Uterus (tissue), 3 donors: ENCODE measurements at regions not wholly inside any gene's neighbourhood (a gene's known extent, or its start where the extent isn't known, plus 50 kb on each side); places are given as distances from the start of the nearest gene placed in this dataset.

Source experiments
- DNase-seq, 2 donors: peaks; one replicate each; pipeline ENCODE4 v3.0.0-alpha.2; 2019 to 2020
- H3K27ac ChIP-seq, 2 donors: fragments of 200-600 bp; sonication (generic); 1 replicate in 1 of 2; 2 replicates in 1 of 2; pipeline ENCODE4 v1.5.1; 2016 to 2018
- H3K27me3 ChIP-seq, 2 donors: fragments of 200-600 bp; sonication (generic); one replicate each; pipeline ENCODE4 v1.5.1; 2018 to 2019; ENCODE audit warnings: control low read depth in 1 of 2
- H3K36me3 ChIP-seq, 2 donors: fragments of 200-600 bp; sonication (generic); one replicate each; pipeline ENCODE4 v1.5.1; 2019; ENCODE audit warnings: control low read depth in 1 of 2
- H3K4me1 ChIP-seq, 2 donors: fragments of 200-600 bp; sonication (generic); one replicate each; pipeline ENCODE4 v1.5.1; 2018 to 2019; ENCODE audit warnings: control low read depth in 1 of 2
- H3K4me3 ChIP-seq, 2 donors: fragments of 200-600 bp; sonication (generic); 1 replicate in 1 of 2; 2 replicates in 1 of 2; pipeline ENCODE4 v1.5.1; 2018 to 2019; ENCODE audit warnings: mild to moderate bottlenecking in 1 of 2
- H3K9me3 ChIP-seq, 2 donors: fragments of 200-600 bp; sonication (generic); one replicate each; pipeline ENCODE4 v1.5.1; 2019; ENCODE audit warnings: control low read depth in 1 of 2
- POLR2A ChIP-seq, 2 donors: fragments of 450-650 bp; IDR thresholded peaks; one replicate each; pipeline ENCODE4 v1.6.1; 2016; ENCODE audit warnings: antibody characterized with exemption in 2 of 2, mild to moderate bottlenecking in 1 of 2, moderate library complexity in 1 of 2
- intact Hi-C: fragments of 100-400 bp; cut with DNase I; formaldehyde crosslinking; loops from one replicate; pipeline ENCODE4 v1.15.1; 2023; ENCODE audit warnings: low total_unique reads
- TF ChIP-seq, protein P1 (sequence below), 4 experiments: fragments of 200-600 bp in 2 of 4; fragments of 450-650 bp in 2 of 4; sonication (generic) in 2 of 4; IDR thresholded peaks; one replicate each; pipeline ENCODE4 v1.5.1; 2016 to 2019; ENCODE audit warnings: antibody characterized with exemption in 4 of 4, mild to moderate bottlenecking in 2 of 4, moderate library complexity in 1 of 4
- donor health status: DM: yes; HTN: yes; CAD: no.

DNA sequence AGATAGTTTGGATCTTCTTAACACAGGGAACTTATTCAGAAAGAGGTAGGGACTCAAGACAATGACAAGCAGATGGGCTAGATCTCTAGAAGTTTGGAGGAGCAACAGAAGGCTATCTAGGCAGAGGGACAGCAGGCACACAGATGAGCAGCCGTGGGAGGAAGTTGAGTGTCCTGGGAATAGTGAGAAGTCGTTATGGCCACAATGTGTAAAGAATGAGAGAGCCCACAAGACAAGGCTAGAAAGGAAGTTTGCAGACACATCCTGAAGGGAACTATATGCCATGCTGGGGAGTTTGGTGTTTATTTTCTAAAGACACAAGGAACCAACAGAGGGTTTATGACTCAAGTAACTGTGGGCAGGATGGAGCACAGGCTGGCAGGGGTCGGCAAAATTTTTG lies 160.6 kb downstream of the PALM2AKAP2 start:
- Histone ChIP-seq H3K27me3 (no peaks in the 10 kb centered on the region), H3K9me3 (no peaks in the 10 kb centered on the region), H3K27ac (no peak overlapping the region), H3K36me3 (no peaks in the 10 kb centered on the region), H3K4me3 (no peak overlapping the region), H3K4me1 (no peaks in the 10 kb centered on the region)
- intact Hi-C loops: no loop called here
- no peak for TF ChIP-seq POLR2A (IDR thresholded peaks at IDR 0.05)
- TF ChIP-seq, protein P1, sequence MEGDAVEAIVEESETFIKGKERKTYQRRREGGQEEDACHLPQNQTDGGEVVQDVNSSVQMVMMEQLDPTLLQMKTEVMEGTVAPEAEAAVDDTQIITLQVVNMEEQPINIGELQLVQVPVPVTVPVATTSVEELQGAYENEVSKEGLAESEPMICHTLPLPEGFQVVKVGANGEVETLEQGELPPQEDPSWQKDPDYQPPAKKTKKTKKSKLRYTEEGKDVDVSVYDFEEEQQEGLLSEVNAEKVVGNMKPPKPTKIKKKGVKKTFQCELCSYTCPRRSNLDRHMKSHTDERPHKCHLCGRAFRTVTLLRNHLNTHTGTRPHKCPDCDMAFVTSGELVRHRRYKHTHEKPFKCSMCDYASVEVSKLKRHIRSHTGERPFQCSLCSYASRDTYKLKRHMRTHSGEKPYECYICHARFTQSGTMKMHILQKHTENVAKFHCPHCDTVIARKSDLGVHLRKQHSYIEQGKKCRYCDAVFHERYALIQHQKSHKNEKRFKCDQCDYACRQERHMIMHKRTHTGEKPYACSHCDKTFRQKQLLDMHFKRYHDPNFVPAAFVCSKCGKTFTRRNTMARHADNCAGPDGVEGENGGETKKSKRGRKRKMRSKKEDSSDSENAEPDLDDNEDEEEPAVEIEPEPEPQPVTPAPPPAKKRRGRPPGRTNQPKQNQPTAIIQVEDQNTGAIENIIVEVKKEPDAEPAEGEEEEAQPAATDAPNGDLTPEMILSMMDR (IDR thresholded peaks at IDR 0.05): no peak
- DNase-seq: no peak

DNA sequence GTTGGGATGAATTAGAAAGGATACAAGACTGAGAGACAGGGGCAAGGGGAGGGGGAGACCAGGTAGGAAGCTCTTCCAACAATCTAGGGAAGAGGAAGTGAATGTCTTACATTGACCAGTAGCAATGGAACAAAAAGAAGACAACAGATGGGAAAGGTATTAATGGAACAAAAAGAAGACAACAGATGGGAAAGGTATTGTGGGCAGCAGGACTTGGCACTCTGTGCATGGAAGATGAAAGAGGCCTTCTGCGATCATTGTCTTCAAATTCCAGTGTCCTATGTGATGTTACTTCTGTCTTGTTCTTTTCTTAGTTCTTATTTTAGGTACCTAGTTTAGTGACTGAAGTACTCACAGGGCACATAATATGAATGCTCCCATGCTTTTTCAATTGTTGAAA lies 161.8 kb downstream of the PALM2AKAP2 start:
- intact Hi-C loops: no loop called here
- DNase-seq: no peak
- no peaks in the 10 kb centered on the region for H3K36me3 ChIP-seq
- TF ChIP-seq, protein P1 (IDR thresholded peaks at IDR 0.05): no peak
- no peak for TF ChIP-seq POLR2A (IDR thresholded peaks at IDR 0.05)
- H3K9me3 ChIP-seq: no peaks in the 10 kb centered on the region
- H3K27ac ChIP-seq: no peak overlapping the region
- H3K4me3 ChIP-seq: no peak overlapping the region
- H3K4me1 ChIP-seq: no peaks in the 10 kb centered on the region
- H3K27me3 ChIP-seq: no peaks in the 10 kb centered on the region

DNA sequence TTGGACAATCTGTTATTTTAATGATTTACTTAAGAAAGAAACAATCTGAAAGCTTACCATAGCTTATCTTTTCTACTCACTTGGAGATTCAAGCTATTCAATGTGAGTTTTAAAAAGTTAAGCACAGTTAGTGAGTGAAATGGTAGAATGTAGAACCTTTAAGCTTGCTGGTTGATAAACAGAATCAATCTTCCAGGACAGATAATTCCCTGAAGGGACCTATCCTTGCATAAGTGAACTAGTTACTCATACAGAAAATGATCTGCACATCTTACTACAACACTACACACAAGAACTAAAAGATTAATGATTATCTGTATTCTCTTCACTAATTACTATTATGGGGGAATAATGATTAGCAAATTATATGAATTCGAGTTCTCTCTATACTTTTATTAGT lies 165.6 kb downstream of the PALM2AKAP2 start:
- no peaks in the 10 kb centered on the region for H3K27me3 ChIP-seq
- H3K9me3 ChIP-seq: no peaks in the 10 kb centered on the region
- TF ChIP-seq, protein P1 (IDR thresholded peaks at IDR 0.05): no peak
- TF ChIP-seq POLR2A (IDR thresholded peaks at IDR 0.05): no peak
- no peak overlapping the region for H3K27ac ChIP-seq
- intact Hi-C loops: no loop called here
- H3K4me1 ChIP-seq: no peaks in the 10 kb centered on the region
- DNase-seq: no peak
- no peak overlapping the region for H3K4me3 ChIP-seq
- H3K36me3 ChIP-seq: no peaks in the 10 kb centered on the region

GRCh38 chr9:109948453-109948852 lies 168.5 kb downstream of the PALM2AKAP2 start:
- H3K4me1 ChIP-seq: no peaks in the 10 kb centered on the region
- no peak for DNase-seq
- no peaks in the 10 kb centered on the region for H3K9me3 ChIP-seq
- TF ChIP-seq, protein P1 (IDR thresholded peaks at IDR 0.05): no peak
- no peak for TF ChIP-seq POLR2A (IDR thresholded peaks at IDR 0.05)
- intact Hi-C loops: no loop called here
- H3K27ac ChIP-seq: no peak overlapping the region
- H3K36me3 ChIP-seq: no peaks in the 10 kb centered on the region
- no peaks in the 10 kb centered on the region for H3K27me3 ChIP-seq
- no peak overlapping the region for H3K4me3 ChIP-seq

DNA sequence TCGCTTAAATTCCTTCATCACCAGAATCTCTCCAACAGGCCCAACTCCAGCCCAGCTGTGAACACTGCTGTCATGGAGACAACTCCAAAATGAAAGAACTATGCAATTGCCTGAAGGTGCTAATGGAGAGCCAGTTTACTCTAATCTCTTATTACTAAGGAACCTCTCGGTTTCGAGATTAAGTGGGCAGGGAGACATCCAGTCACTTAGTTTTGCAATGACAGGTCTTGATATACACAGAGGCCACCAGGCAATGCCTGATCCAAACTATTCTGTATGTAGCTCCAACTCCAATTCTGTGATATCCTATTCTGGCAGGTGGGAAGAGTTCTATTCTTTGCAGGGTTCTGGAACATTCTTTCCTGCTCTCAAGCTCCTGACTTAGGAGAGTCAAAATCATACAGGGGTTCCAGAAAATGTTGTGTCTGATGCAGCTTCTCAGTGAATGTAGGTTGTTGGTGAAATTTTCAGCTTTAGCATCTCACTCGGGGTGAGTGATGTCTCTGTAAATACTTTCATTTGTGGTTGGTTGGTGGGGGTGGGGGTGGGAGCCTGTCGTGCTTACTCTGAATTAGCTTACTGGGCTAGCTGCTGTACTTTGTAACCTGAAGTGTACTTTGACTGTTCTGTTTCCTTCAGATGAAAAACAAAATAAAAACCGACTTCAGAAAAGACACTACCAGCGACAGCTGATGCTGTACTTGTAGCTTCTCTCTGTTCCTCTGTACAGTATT lies 170.9 kb downstream of the PALM2AKAP2 start:
- no peaks in the 10 kb centered on the region for H3K9me3 ChIP-seq
- TF ChIP-seq, protein P1 (IDR thresholded peaks at IDR 0.05): no peak
- TF ChIP-seq POLR2A (IDR thresholded peaks at IDR 0.05): no peak
- H3K4me3 ChIP-seq: no peak overlapping the region
- no peaks in the 10 kb centered on the region for H3K27me3 ChIP-seq
- no peaks in the 10 kb centered on the region for H3K4me1 ChIP-seq
- H3K36me3 ChIP-seq: no peaks in the 10 kb centered on the region
- no peak for DNase-seq
- intact Hi-C loops: no loop called here
- no peak overlapping the region for H3K27ac ChIP-seq
